ENCODE measurements at regions not wholly inside any gene's neighbourhood (a gene's known extent, or its start where the extent isn't known, plus 50 kb on each side); places are given as distances from the start of the nearest gene placed in this dataset.
A peak's percentile ranks its signal among the peaks of the same experiment; 100 is the strongest.

GRCh38 chr1:14113841-14114567 is 414.0 kb downstream of the PRDM2 start:
- peak; percentile 82 for DNase-seq (ENCODE audit: low spot score)
- Histone ChIP-seq H3K36me3 (ENCODE audit: insufficient read depth, low read length, poor library complexity, severe bottlenecking) (no peaks in the 10 kb centered on the region), H3K27me3 (replicated peaks; ENCODE audit: insufficient read depth, low read depth, low read length, poor library complexity) (no peaks in the 10 kb centered on the region), H3K9me3 (ENCODE audit: low read depth, low read length, poor library complexity, severe bottlenecking) (peaks cover 9% of the 10 kb centered on the region), H3K27ac (ENCODE audit: low read depth, low read length, poor library complexity, severe bottlenecking) (peak overlapping the region; percentile 76), H3K4me3 (ENCODE audit: low read depth, low read length, poor library complexity, severe bottlenecking) (no peak overlapping the region), H3K4me1 (ENCODE audit: insufficient read depth, low read length, poor library complexity, severe bottlenecking) (peaks cover 25% of the 10 kb centered on the region)
- ChIA-PET CTCF (interaction anchor here (0.6 to 1.3 kb wide), 8 partner anchors 34 to 986 kb away, joined by 3 to 6 read pairs (median 4); no protein-coding TSS in a partner anchor), POLR2A (ENCODE audit: low non-redundant PET) (no interaction called here)
- BruUV-seq (replicated peaks) = no TSS peak
- intact Hi-C loops (cut with micrococcal nuclease; ENCODE audit: unreplicated experiment) = loop anchor here (5.0 to 10.0 kb wide), 7 partner anchors 251 to 933 kb away; no protein-coding TSS in a partner anchor
- TF ChIP-seq EZH2 (IDR thresholded peaks at IDR 0.05; ENCODE audit: borderline replicate concordance, low read depth, low read length, poor library complexity, severe bottlenecking) (no peak), CTCF (conservative IDR thresholded peaks at IDR 0.05; ENCODE audit: low read depth, low read length) (peak; percentile 83)

- CTCF ChIA-PET = interaction anchor here (0.6 kb wide), 1 partner anchor 385 kb away, joined by 4 read pairs; no protein-coding TSS in a partner anchor
- intact Hi-C loops (cut with micrococcal nuclease; ENCODE audit: unreplicated experiment) = loop anchor here (10.0 kb wide), 5 partner anchors 249 to 619 kb away; no protein-coding TSS in a partner anchor
These were observed 416.0 kb downstream of the PRDM2 start for GRCh38 chr1:14115976-14116375.

GRCh38 chr1:14117700-14118099 is 417.7 kb downstream of the PRDM2 start:
- no peak for DNase-seq (ENCODE audit: low spot score)
- no TSS peak for BruUV-seq (replicated peaks)
- POLR2A ChIA-PET (ENCODE audit: low non-redundant PET) = no interaction called here
- Histone ChIP-seq H3K27me3 (replicated peaks; ENCODE audit: insufficient read depth, low read depth, low read length, poor library complexity) (peaks cover 3% of the 10 kb centered on the region), H3K36me3 (ENCODE audit: insufficient read depth, low read length, poor library complexity, severe bottlenecking) (no peaks in the 10 kb centered on the region), H3K27ac (ENCODE audit: low read depth, low read length, poor library complexity, severe bottlenecking) (no peak overlapping the region), H3K9me3 (ENCODE audit: low read depth, low read length, poor library complexity, severe bottlenecking) (peaks cover 9% of the 10 kb centered on the region), H3K4me1 (ENCODE audit: insufficient read depth, low read length, poor library complexity, severe bottlenecking) (peaks cover 25% of the 10 kb centered on the region), H3K4me3 (ENCODE audit: low read depth, low read length, poor library complexity, severe bottlenecking) (no peak overlapping the region)
- intact Hi-C loops (cut with micrococcal nuclease; ENCODE audit: unreplicated experiment) = loop anchor here (10.0 kb wide), 5 partner anchors 247 to 617 kb away; no protein-coding TSS in a partner anchor
- TF ChIP-seq CTCF (conservative IDR thresholded peaks at IDR 0.05; ENCODE audit: low read depth, low read length) = no peak
- no peak for TF ChIP-seq EZH2 (IDR thresholded peaks at IDR 0.05; ENCODE audit: borderline replicate concordance, low read depth, low read length, poor library complexity, severe bottlenecking)
- CTCF ChIA-PET = no interaction called here

More at GRCh38 chr1:14115976-14116375, 416.0 kb downstream of the PRDM2 start:
- BruUV-seq (replicated peaks) = no TSS peak
- H3K27me3 ChIP-seq (replicated peaks; ENCODE audit: insufficient read depth, low read depth, low read length, poor library complexity) = no peaks in the 10 kb centered on the region
- DNase-seq (ENCODE audit: low spot score) = peak; percentile 92
- peaks cover 25% of the 10 kb centered on the region for H3K4me1 ChIP-seq (ENCODE audit: insufficient read depth, low read length, poor library complexity, severe bottlenecking)
- POLR2A ChIA-PET (ENCODE audit: low non-redundant PET) = no interaction called here
- peaks cover 9% of the 10 kb centered on the region for H3K9me3 ChIP-seq (ENCODE audit: low read depth, low read length, poor library complexity, severe bottlenecking)
- no peak overlapping the region for H3K4me3 ChIP-seq (ENCODE audit: low read depth, low read length, poor library complexity, severe bottlenecking)
- no peaks in the 10 kb centered on the region for H3K36me3 ChIP-seq (ENCODE audit: insufficient read depth, low read length, poor library complexity, severe bottlenecking)
- peak overlapping the region; percentile 76 for H3K27ac ChIP-seq (ENCODE audit: low read depth, low read length, poor library complexity, severe bottlenecking)
- no peak for TF ChIP-seq CTCF (conservative IDR thresholded peaks at IDR 0.05; ENCODE audit: low read depth, low read length)
- no peak for TF ChIP-seq EZH2 (IDR thresholded peaks at IDR 0.05; ENCODE audit: borderline replicate concordance, low read depth, low read length, poor library complexity, severe bottlenecking)

All from A673 (cell line).